GM19035 (cell line): ENCODE measurements at regions not wholly inside any gene's neighbourhood (a gene's known extent, or its start where the extent isn't known, plus 50 kb on each side); places are given as distances from the start of the nearest gene placed in this dataset.

ENCODE experiments used
- ATAC-seq: cut with Tn5 transposase; IDR thresholded peaks from one replicate; pipeline ENCODE4 v1.9.1; 2021; ENCODE audit not compliant: unreplicated experiment

GRCh38 chrX:40485102-40485826 lies 95.5 kb upstream of the ATP6AP2 start:
- ATAC-seq: no peak

GRCh38 chrX:40484408-40485091 lies 96.2 kb upstream of the ATP6AP2 start:
- no peak for ATAC-seq

- ATAC-seq: no peak
Measured at GRCh38 chrX:40483502-40483901, 97.3 kb upstream of the ATP6AP2 start.

GRCh38 chrX:40479777-40480318 lies 100.9 kb upstream of the ATP6AP2 start:
- no peak for ATAC-seq

- no peak for ATAC-seq
Measured at GRCh38 chrX:40478474-40479065, 102.2 kb upstream of the ATP6AP2 start.

GRCh38 chrX:40476958-40477357 lies 103.8 kb upstream of the ATP6AP2 start:
- ATAC-seq: no peak

GRCh38 chrX:40474645-40475044 lies 106.1 kb upstream of the ATP6AP2 start:
- no peak for ATAC-seq

GRCh38 chrX:40474205-40474626 lies 106.6 kb upstream of the ATP6AP2 start:
- no peak for ATAC-seq

GRCh38 chrX:40473460-40474204 lies 107.1 kb upstream of the ATP6AP2 start:
- no peak for ATAC-seq

GRCh38 chrX:40471965-40472648 lies 108.7 kb upstream of the ATP6AP2 start:
- ATAC-seq: no peak

GRCh38 chrX:40470830-40471429 lies 109.8 kb upstream of the ATP6AP2 start:
- ATAC-seq: no peak

- no peak for ATAC-seq
Measured at GRCh38 chrX:40469316-40469715, 111.5 kb upstream of the ATP6AP2 start.

GRCh38 chrX:40468033-40468846 lies 112.5 kb upstream of the ATP6AP2 start:
- ATAC-seq: no peak

- no peak for ATAC-seq
Measured at GRCh38 chrX:40467454-40467853, 113.3 kb upstream of the ATP6AP2 start.

- no peak for ATAC-seq
Measured at GRCh38 chrX:40465735-40466551, 114.8 kb upstream of the ATP6AP2 start.

GRCh38 chrX:40462795-40463194 lies 118.0 kb upstream of the ATP6AP2 start:
- ATAC-seq: no peak

- ATAC-seq: no peak
Measured at GRCh38 chrX:40460926-40461325, 119.8 kb upstream of the ATP6AP2 start.

- no peak for ATAC-seq
Measured at GRCh38 chrX:40459571-40460158, 121.1 kb upstream of the ATP6AP2 start.
